A549 (cell line): ENCODE measurements at regions not wholly inside any gene's neighbourhood (a gene's known extent, or its start where the extent isn't known, plus 50 kb on each side); places are given as distances from the start of the nearest gene placed in this dataset.

Experiments
- ATAC-seq, 2 experiments: fragments of 200-7000 bp in 1 of 2; fragments of >200 bp in 1 of 2; cut with Nextera tagmentation in 1 of 2; cut with Tn5 transposase in 1 of 2; 3 replicates each; pipeline versions ENCODE4 v1.8.0 to v1.9.1; 2018 to 2020; ENCODE audit warnings: mild to moderate bottlenecking in 1 of 2, moderate library complexity in 1 of 2
- CTCF ChIA-PET: fragments of 300-600 bp; sonication (Branson Sonifier 250); formaldehyde crosslinking; extraction: SDS; loops from one replicate; lab custom pipeline; 2021; ENCODE audit warnings: antibody characterized with exemption, inconsistent platforms; lab: Yijun Ruan, JAX
- POLR2A ChIA-PET: fragments of 350-600 bp; formaldehyde crosslinking; extraction: SDS; loops from one replicate; lab custom pipeline; 2021; ENCODE audit warnings: antibody characterized with exemption, inconsistent platforms; lab: Yijun Ruan, JAX
- DNase-seq, 2 experiments: peaks; one replicate each; pipeline versions ENCODE4 v3.0.0 to v3.0.0-alpha.2; 2011 to 2016; ENCODE audit warnings: low read depth in 1 of 2, low spot score in 1 of 2
- FAIRE-seq: peaks from 2 replicates; lab custom pipeline; 2011; peaks lifted over from hg19 to GRCh38; lab: Jason Lieb, UNC
- H3K27ac ChIP-seq, 2 experiments: fragments of >200 bp; sonication (Bioruptor Twin); formaldehyde crosslinking; 3 replicates each; pipeline ENCODE4 v1.5.1; 2016 to 2017
- H3K4me1 ChIP-seq: fragments of >200 bp; sonication (Bioruptor Twin); formaldehyde crosslinking; 3 replicates; pipeline ENCODE4 v1.6.1; 2016
- H3K4me2 ChIP-seq: fragments of >200 bp; sonication (Bioruptor Twin); formaldehyde crosslinking; 3 replicates; pipeline ENCODE4 v1.6.1; 2016
- H3K4me3 ChIP-seq: fragments of >200 bp; sonication (Bioruptor Twin); formaldehyde crosslinking; 3 replicates; pipeline ENCODE4 v1.5.1; 2016
- H3K9me3 ChIP-seq: fragments of >200 bp; sonication (Bioruptor Twin); formaldehyde crosslinking; 3 replicates; pipeline ENCODE4 v1.6.1; 2016
- ATOH8 ChIP-seq: fragments of 250-450 bp; sonication (Bioruptor Pico); IDR thresholded peaks from 2 replicates; pipeline ENCODE4 v1.5.0; 2020; ENCODE audit warnings: low read depth, mild to moderate bottlenecking, moderate library complexity
- BHLHE40 ChIP-seq: IDR thresholded peaks from 2 replicates; pipeline ENCODE4 v1.6.1; 2012; ENCODE audit warnings: low read depth, low read length, inconsistent platforms
- CBX2 ChIP-seq: fragments of 200-600 bp; sonication (generic); IDR thresholded peaks from 2 replicates; pipeline ENCODE4 v1.6.1; 2016; ENCODE audit warnings: low read depth, mild to moderate bottlenecking, borderline replicate concordance
- CBX8 ChIP-seq: fragments of 200-600 bp; sonication (generic); IDR thresholded peaks from 2 replicates; pipeline ENCODE4 v1.6.1; 2016
- CEBPB ChIP-seq, 2 experiments: fragments of >200 bp in 1 of 2; sonication (Bioruptor Twin) in 1 of 2; formaldehyde crosslinking in 1 of 2; IDR thresholded peaks; 2 replicates each; pipeline ENCODE4 v1.6.1; 2012 to 2016
- CHD2 ChIP-seq: fragments of 150-350 bp; IDR thresholded peaks from 2 replicates; pipeline ENCODE4 v1.6.1; 2014; ENCODE audit warnings: low read length; ENCODE audit not compliant: partially characterized antibody
- CHD4 ChIP-seq: fragments of 200-600 bp; sonication (generic); IDR thresholded peaks from 2 replicates; pipeline ENCODE4 v1.6.1; 2016; ENCODE audit warnings: antibody characterized with exemption, mild to moderate bottlenecking, borderline replicate concordance
- CTCF ChIP-seq: fragments of >200 bp; sonication (Bioruptor Twin); formaldehyde crosslinking; IDR thresholded peaks from 3 replicates; pipeline ENCODE4 v1.5.1; 2016
- E2F6 ChIP-seq: IDR thresholded peaks from 2 replicates; pipeline ENCODE4 v1.6.1; 2012; ENCODE audit warnings: low read depth, borderline replicate concordance
- EHF ChIP-seq: fragments of 250-450 bp; sonication (Bioruptor Pico); IDR thresholded peaks from 2 replicates; pipeline ENCODE4 v1.5.0; 2020; ENCODE audit warnings: mild to moderate bottlenecking
- ELK1 ChIP-seq: fragments of 150-350 bp; IDR thresholded peaks from 2 replicates; pipeline ENCODE4 v1.6.1; 2014; ENCODE audit warnings: low read depth, mild to moderate bottlenecking, low read length
- EP300 ChIP-seq, 2 experiments: fragments of >200 bp; sonication (Bioruptor Twin); formaldehyde crosslinking; IDR thresholded peaks; 2 replicates in 1 of 2; 3 replicates in 1 of 2; pipeline ENCODE4 v1.6.1; 2016 to 2017
- ESRRA ChIP-seq: fragments of 150-350 bp; IDR thresholded peaks from 2 replicates; pipeline ENCODE4 v1.6.1; 2014; ENCODE audit warnings: mild to moderate bottlenecking, low read length, borderline replicate concordance
- FOSL2 ChIP-seq, 2 experiments: fragments of 450-650 bp in 1 of 2; fragments of >200 bp in 1 of 2; sonication (Bioruptor Twin) in 1 of 2; formaldehyde crosslinking; IDR thresholded peaks; 2 replicates each; pipeline versions ENCODE4 v1.5.0 to v1.6.1; 2016 to 2020; ENCODE audit warnings: mild to moderate bottlenecking in 1 of 2, moderate library complexity in 1 of 2
- FOXS1 ChIP-seq: fragments of 250-450 bp; sonication (Bioruptor Pico); IDR thresholded peaks from 2 replicates; pipeline ENCODE4 v1.5.0; 2020; ENCODE audit warnings: mild to moderate bottlenecking, moderate library complexity
- GATA3 ChIP-seq: IDR thresholded peaks from 2 replicates; pipeline ENCODE4 v1.6.1; 2012; ENCODE audit warnings: borderline replicate concordance
- HES2 ChIP-seq: fragments of >200 bp; sonication (Bioruptor Twin); formaldehyde crosslinking; IDR thresholded peaks from 2 replicates; pipeline ENCODE4 v1.6.1; 2016
- HEYL ChIP-seq: fragments of 250-450 bp; sonication (Bioruptor Pico); IDR thresholded peaks from 2 replicates; pipeline ENCODE4 v1.8.0; 2021; ENCODE audit warnings: mild to moderate bottlenecking, moderate library complexity
- HOXB13 ChIP-seq: fragments of 250-450 bp; sonication (Bioruptor Pico); IDR thresholded peaks from 2 replicates; pipeline ENCODE4 v1.5.0; 2020; ENCODE audit warnings: low read depth, mild to moderate bottlenecking, moderate library complexity
- JUN ChIP-seq, 2 experiments: fragments of >200 bp; sonication (Bioruptor Twin); formaldehyde crosslinking; IDR thresholded peaks; 2 replicates in 1 of 2; 3 replicates in 1 of 2; pipeline ENCODE4 v1.6.1; 2016 to 2017
- JUNB ChIP-seq: fragments of >200 bp; sonication (Bioruptor Twin); formaldehyde crosslinking; IDR thresholded peaks from 2 replicates; pipeline ENCODE4 v1.6.1; 2016
- MAFK ChIP-seq: fragments of 450-650 bp; IDR thresholded peaks from 2 replicates; pipeline ENCODE4 v1.6.1; 2014; ENCODE audit not compliant: partially characterized antibody
- MYC ChIP-seq: IDR thresholded peaks from 2 replicates; pipeline ENCODE4 v1.6.1; 2012; ENCODE audit warnings: mild to moderate bottlenecking, inconsistent platforms, low read length, improper control_type of control experiment, borderline replicate concordance
- NFE2L2 ChIP-seq: fragments of 150-350 bp; conservative IDR thresholded peaks from 2 replicates; pipeline ENCODE4 v1.6.1; 2014; ENCODE audit warnings: low read length
- NPAS2 ChIP-seq: fragments of 250-450 bp; sonication (Bioruptor Pico); IDR thresholded peaks from 2 replicates; pipeline ENCODE4 v1.8.0; 2022; ENCODE audit warnings: mild to moderate bottlenecking, moderate library complexity, borderline replicate concordance
- PBX3 ChIP-seq: IDR thresholded peaks from 2 replicates; pipeline ENCODE4 v1.6.1; 2012
- POLR2AphosphoS2 ChIP-seq: conservative IDR thresholded peaks from 2 replicates; pipeline ENCODE4 v1.6.1; 2012; ENCODE audit warnings: low read length, improper control_type of control experiment, inconsistent platforms
- RARB ChIP-seq: fragments of 250-450 bp; sonication (Bioruptor Pico); IDR thresholded peaks from 2 replicates; pipeline ENCODE4 v1.8.0; 2021; ENCODE audit warnings: mild to moderate bottlenecking, moderate library complexity
- RFX5 ChIP-seq: fragments of 450-650 bp; IDR thresholded peaks from 2 replicates; pipeline ENCODE4 v1.7.1; 2014; ENCODE audit warnings: antibody characterized with exemption, mild to moderate bottlenecking, moderate library complexity
- RNF2 ChIP-seq: fragments of 200-600 bp; sonication (generic); IDR thresholded peaks from 2 replicates; pipeline ENCODE4 v1.6.1; 2016; ENCODE audit warnings: low read depth, mild to moderate bottlenecking, antibody characterized with exemption, moderate library complexity, borderline replicate concordance
- SMC3 ChIP-seq: fragments of >200 bp; sonication (Bioruptor Twin); formaldehyde crosslinking; IDR thresholded peaks from 3 replicates; pipeline ENCODE4 v1.6.1; 2018; ENCODE audit warnings: inconsistent platforms
- TFCP2L1 ChIP-seq: fragments of 250-450 bp; sonication (Bioruptor Pico); IDR thresholded peaks from 2 replicates; pipeline ENCODE4 v1.5.0; 2021; ENCODE audit warnings: mild to moderate bottlenecking
- TP53 ChIP-seq: fragments of 250-450 bp; sonication (Bioruptor Pico); IDR thresholded peaks from 2 replicates; pipeline ENCODE4 v1.5.0; 2021; ENCODE audit warnings: mild to moderate bottlenecking, moderate library complexity
- USF2 ChIP-seq: fragments of 450-650 bp; IDR thresholded peaks from 2 replicates; pipeline ENCODE4 v1.6.1; 2014; ENCODE audit warnings: antibody characterized with exemption
- ZC3H11A ChIP-seq: fragments of 450-650 bp; IDR thresholded peaks from 2 replicates; pipeline ENCODE4 v1.6.1; 2014; ENCODE audit warnings: antibody characterized with exemption, mild to moderate bottlenecking
- ZSCAN20 ChIP-seq: fragments of 250-450 bp; sonication (Bioruptor Pico); IDR thresholded peaks from 2 replicates; pipeline ENCODE4 v1.8.0; 2022; ENCODE audit warnings: mild to moderate bottlenecking, moderate library complexity
- WGBS: methylation state at CpG from one replicate; pipeline ENCODE4 v1.1.6; 2017; ENCODE audit errors: missing lambda C conversion rate; 5-methylcytosine and 5-hydroxymethylcytosine counted together

- H3K4me2 ChIP-seq, result peak overlapping the region; percentile 60
- no peak for FAIRE-seq
- CTCF ChIA-PET, result interaction anchor here (1.8 to 2.7 kb wide), 3 partner anchors 10 to 264 kb away, joined by 4 to 14 read pairs (median 5); partner anchors contain the start of gene MYOCD
- no peak for TF ChIP-seq HES2
- peak; percentile 93 for TF ChIP-seq GATA3
- TF ChIP-seq EHF (CRISPR knock-in tag), result no peak
- no peak for TF ChIP-seq CBX2
- peak; percentile 88 for TF ChIP-seq JUNB
- TF ChIP-seq ELK1, result no peak
- no peak for TF ChIP-seq RARB (CRISPR knock-in tag)
- no peak for TF ChIP-seq MYC
- TF ChIP-seq NPAS2 (CRISPR knock-in tag), result no peak
- TF ChIP-seq RNF2, result no peak
- no peak for TF ChIP-seq RFX5
- no peak for TF ChIP-seq CBX8
- TF ChIP-seq CEBPB (IDR thresholded peaks at IDR 0.05), result peak in 1 of 2 experiments; percentile 40; a peak in 1 of 4 replicates
- no peak for TF ChIP-seq HEYL (CRISPR knock-in tag)
- TF ChIP-seq MAFK, result no peak
- TF ChIP-seq CHD4, result no peak
- no peak for TF ChIP-seq HOXB13
- no peak for TF ChIP-seq USF2
- TF ChIP-seq TP53 (CRISPR knock-in tag), result no peak
- no peak for TF ChIP-seq POLR2AphosphoS2
- TF ChIP-seq JUN (IDR thresholded peaks at IDR 0.05), result peak; percentile 42 to 57; a peak in 2 of 5 replicates
- no peak for TF ChIP-seq PBX3
- no peak for TF ChIP-seq ESRRA
- 0 out of 3 replicates have a peak, but pooled peaks have one; percentile 34 for TF ChIP-seq SMC3
- TF ChIP-seq NFE2L2, result no peak
- no peak for TF ChIP-seq ATOH8 (CRISPR knock-in tag)
- no peak for TF ChIP-seq CHD2
- TF ChIP-seq BHLHE40, result no peak
- TF ChIP-seq CTCF, result no peak
- no peak for TF ChIP-seq E2F6
- TF ChIP-seq ZSCAN20 (CRISPR knock-in tag), result no peak
- no peak for TF ChIP-seq ZC3H11A
- no peak for TF ChIP-seq TFCP2L1 (CRISPR knock-in tag)
- no peak for TF ChIP-seq FOXS1 (CRISPR knock-in tag)
- TF ChIP-seq FOSL2 (IDR thresholded peaks at IDR 0.05), result peak; percentile 84
- peak; percentile 89 for TF ChIP-seq FOSL2 (CRISPR knock-in tag; IDR thresholded peaks at IDR 0.05)
- TF ChIP-seq EP300 (IDR thresholded peaks at IDR 0.05), result peak; percentile 67 to 68; a peak in 2 of 5 replicates
These were observed 262.6 kb upstream of the MYOCD start for GRCh38 chr17:12402963-12403622.

More at GRCh38 chr17:12402963-12403622, 262.6 kb upstream of the MYOCD start:
- POLR2A ChIA-PET, result no interaction called here
- DNase-seq (peak; percentile 52 to 91), ATAC-seq (peak; percentile 95 to 97)
- 40% methylated on average over 5 of the region's 5 CpGs for WGBS
- Histone ChIP-seq H3K9me3 (0 out of 3 replicates have a peak, but pooled peaks cover 3% of the 10 kb centered on the region), H3K4me3 (no peak overlapping the region), H3K4me1 (peaks cover 50% of the 10 kb centered on the region), H3K27ac (peak overlapping the region; percentile 79 to 84)
